ENCODE measurements at regions not wholly inside any gene's neighbourhood (a gene's known extent, or its start where the extent isn't known, plus 50 kb on each side); places are given as distances from the start of the nearest gene placed in this dataset.

DNA sequence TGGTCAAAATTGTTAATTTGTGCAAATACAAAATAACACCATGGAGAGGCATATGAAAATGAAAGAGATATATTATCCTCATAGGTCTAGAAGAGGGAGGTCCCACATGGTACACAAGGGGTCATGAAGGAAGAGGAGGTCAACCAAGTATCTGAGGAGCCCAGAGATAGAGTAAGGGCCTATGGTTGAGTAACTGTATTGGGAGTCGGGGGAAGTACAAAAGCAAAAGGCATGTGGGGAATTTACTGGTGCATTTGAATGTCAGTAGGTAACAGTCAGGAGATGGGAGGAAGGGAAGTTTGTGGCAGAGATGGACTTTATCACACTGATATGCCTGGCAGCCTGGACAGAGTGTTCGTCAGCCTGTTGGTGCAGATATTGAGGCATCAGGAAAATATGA lies 1113.7 kb downstream of the OTOL1 start:
- no peaks in the 10 kb centered on the region for H3K27me3 ChIP-seq (ENCODE audit: control insufficient read depth in 3 of 3, insufficient read depth in 3 of 3, low read length in 2 of 3)

DNA sequence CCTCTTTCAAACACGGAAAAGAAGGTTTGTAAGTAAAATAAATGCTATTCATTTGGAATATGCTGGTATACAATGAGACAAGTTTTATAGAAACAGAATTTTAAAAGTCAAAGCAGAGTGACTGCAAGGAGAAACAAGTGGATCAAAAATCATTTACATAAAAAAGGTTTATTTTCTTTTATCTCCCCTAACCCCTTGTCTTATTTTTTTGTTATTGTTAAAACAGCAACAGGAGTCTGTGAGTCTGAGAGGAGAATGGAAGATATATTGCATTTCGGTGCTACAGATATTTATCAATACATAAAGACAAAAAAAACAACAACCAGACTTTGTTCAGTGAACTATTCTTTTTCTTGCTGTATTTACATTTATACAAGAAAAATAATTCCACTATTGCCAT lies 1116.4 kb downstream of the OTOL1 start:
- 75 to 84% methylated on average over 2 of the region's 2 CpGs for WGBS, 2 donors
- DNase-seq (no peak), ATAC-seq (ENCODE audit: insufficient read depth, low FRiP score) (no peak)
- Histone ChIP-seq H3K27ac (ENCODE audit: low read depth in 1 of 2, low read length in 1 of 2) (no peak overlapping the region), H3K9me3 (ENCODE audit: control insufficient read depth in 4 of 4, insufficient read depth in 3 of 4, low read length in 3 of 4) (peaks cover 0 to 1% (median 0%) of the 10 kb centered on the region in 4 donors), H3K9ac (ENCODE audit: insufficient read depth in 1 of 2, low read length in 2 of 2) (no peak overlapping the region), H3K27me3 (ENCODE audit: control insufficient read depth in 3 of 3, insufficient read depth in 3 of 3, low read length in 2 of 3) (no peaks in the 10 kb centered on the region), H3K4me1 (ENCODE audit: control insufficient read depth in 5 of 5, insufficient read depth in 5 of 5, low read length in 5 of 5) (no peaks in the 10 kb centered on the region), H3K36me3 (ENCODE audit: control insufficient read depth in 4 of 4, insufficient read depth in 4 of 4, low read length in 4 of 4) (no peaks in the 10 kb centered on the region), H3K4me3 (no peak overlapping the region)
- TF ChIP-seq, protein P1, sequence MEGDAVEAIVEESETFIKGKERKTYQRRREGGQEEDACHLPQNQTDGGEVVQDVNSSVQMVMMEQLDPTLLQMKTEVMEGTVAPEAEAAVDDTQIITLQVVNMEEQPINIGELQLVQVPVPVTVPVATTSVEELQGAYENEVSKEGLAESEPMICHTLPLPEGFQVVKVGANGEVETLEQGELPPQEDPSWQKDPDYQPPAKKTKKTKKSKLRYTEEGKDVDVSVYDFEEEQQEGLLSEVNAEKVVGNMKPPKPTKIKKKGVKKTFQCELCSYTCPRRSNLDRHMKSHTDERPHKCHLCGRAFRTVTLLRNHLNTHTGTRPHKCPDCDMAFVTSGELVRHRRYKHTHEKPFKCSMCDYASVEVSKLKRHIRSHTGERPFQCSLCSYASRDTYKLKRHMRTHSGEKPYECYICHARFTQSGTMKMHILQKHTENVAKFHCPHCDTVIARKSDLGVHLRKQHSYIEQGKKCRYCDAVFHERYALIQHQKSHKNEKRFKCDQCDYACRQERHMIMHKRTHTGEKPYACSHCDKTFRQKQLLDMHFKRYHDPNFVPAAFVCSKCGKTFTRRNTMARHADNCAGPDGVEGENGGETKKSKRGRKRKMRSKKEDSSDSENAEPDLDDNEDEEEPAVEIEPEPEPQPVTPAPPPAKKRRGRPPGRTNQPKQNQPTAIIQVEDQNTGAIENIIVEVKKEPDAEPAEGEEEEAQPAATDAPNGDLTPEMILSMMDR (IDR thresholded peaks at IDR 0.05; ENCODE audit: control extremely low read depth, extremely low read depth): no peak

More for the DNA sequence above, 1113.7 kb downstream of the OTOL1 start:
- Histone ChIP-seq H3K36me3 (ENCODE audit: control insufficient read depth in 4 of 4, insufficient read depth in 4 of 4, low read length in 4 of 4) (no peaks in the 10 kb centered on the region), H3K27ac (ENCODE audit: low read depth in 1 of 2, low read length in 1 of 2) (no peak overlapping the region), H3K4me3 (no peak overlapping the region), H3K9me3 (ENCODE audit: control insufficient read depth in 4 of 4, insufficient read depth in 3 of 4, low read length in 3 of 4) (peaks cover 0 to 7% (median 0%) of the 10 kb centered on the region in 4 donors), H3K4me1 (ENCODE audit: control insufficient read depth in 5 of 5, insufficient read depth in 5 of 5, low read length in 5 of 5) (no peaks in the 10 kb centered on the region), H3K9ac (ENCODE audit: insufficient read depth in 1 of 2, low read length in 2 of 2) (no peak overlapping the region)
- DNase-seq (no peak), ATAC-seq (ENCODE audit: insufficient read depth, low FRiP score) (no peak)
- 86% methylated on average over 2 of the region's 2 CpGs for WGBS, 2 donors
- TF ChIP-seq, protein P1 (IDR thresholded peaks at IDR 0.05; ENCODE audit: control extremely low read depth, extremely low read depth): no peak

DNA sequence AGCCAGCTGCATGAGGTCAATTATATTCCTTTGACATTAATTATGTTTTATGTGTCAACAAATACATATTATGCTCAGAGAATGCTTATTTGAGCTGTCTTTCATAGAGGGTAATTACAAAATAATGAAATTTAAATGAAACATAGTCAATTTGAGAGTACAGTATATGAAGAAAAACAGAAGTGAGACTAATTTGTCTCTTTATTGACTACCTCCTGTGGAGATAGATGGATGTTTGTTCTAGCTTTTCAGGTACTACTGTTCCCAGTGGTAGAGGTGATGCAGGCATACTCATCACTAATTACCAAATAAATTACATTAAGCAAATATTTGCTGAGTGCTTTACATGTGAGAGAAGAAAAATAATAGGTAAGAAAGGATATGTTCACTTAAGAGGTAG lies 1129.6 kb downstream of the OTOL1 start:
- TF ChIP-seq, protein P1 (IDR thresholded peaks at IDR 0.05; ENCODE audit: control extremely low read depth, extremely low read depth): no peak
- Histone ChIP-seq H3K27ac (ENCODE audit: low read depth in 1 of 2, low read length in 1 of 2) (no peak overlapping the region), H3K27me3 (ENCODE audit: control insufficient read depth in 3 of 3, insufficient read depth in 3 of 3, low read length in 2 of 3) (no peaks in the 10 kb centered on the region), H3K9ac (ENCODE audit: insufficient read depth in 1 of 2, low read length in 2 of 2) (no peak overlapping the region), H3K36me3 (ENCODE audit: control insufficient read depth in 4 of 4, insufficient read depth in 4 of 4, low read length in 4 of 4) (no peaks in the 10 kb centered on the region), H3K4me1 (ENCODE audit: control insufficient read depth in 5 of 5, insufficient read depth in 5 of 5, low read length in 5 of 5) (no peaks in the 10 kb centered on the region), H3K4me3 (no peak overlapping the region), H3K9me3 (ENCODE audit: control insufficient read depth in 4 of 4, insufficient read depth in 3 of 4, low read length in 3 of 4) (peaks cover 0 to 8% (median 2%) of the 10 kb centered on the region in 4 donors)
- ATAC-seq (ENCODE audit: insufficient read depth, low FRiP score) (no peak), DNase-seq (no peak)

DNA sequence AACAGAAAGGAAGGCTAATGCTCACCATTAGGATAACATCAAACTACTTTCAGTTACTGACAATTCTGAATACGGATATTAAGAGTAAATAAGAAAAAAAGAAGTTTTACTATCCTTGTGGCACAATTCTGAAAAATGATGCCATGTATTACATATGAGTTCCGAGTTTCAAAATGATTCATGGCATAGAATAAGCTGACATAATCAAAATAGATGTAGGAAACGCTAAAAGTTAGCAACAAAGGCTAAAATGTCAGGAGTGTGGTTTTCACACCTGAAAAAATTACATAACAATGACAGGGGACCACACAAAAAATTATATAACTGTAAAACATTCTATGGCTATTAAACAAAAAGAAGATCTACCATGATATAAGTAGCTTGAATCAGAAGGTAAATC lies 1131.9 kb downstream of the OTOL1 start:
- 82 to 83% methylated on average over 3 of the region's 3 CpGs for WGBS, 2 donors
- H3K9me3 ChIP-seq (ENCODE audit: control insufficient read depth in 4 of 4, insufficient read depth in 3 of 4, low read length in 3 of 4): no peaks in the 10 kb centered on the region
- TF ChIP-seq, protein P1 (IDR thresholded peaks at IDR 0.05; ENCODE audit: control extremely low read depth, extremely low read depth): no peak
- H3K9ac ChIP-seq (ENCODE audit: insufficient read depth in 1 of 2, low read length in 2 of 2): no peak overlapping the region
- ATAC-seq (ENCODE audit: insufficient read depth, low FRiP score): no peak
- H3K36me3 ChIP-seq (ENCODE audit: control insufficient read depth in 4 of 4, insufficient read depth in 4 of 4, low read length in 4 of 4): no peaks in the 10 kb centered on the region
- no peak overlapping the region for H3K27ac ChIP-seq (ENCODE audit: low read depth in 1 of 2, low read length in 1 of 2)
- H3K4me1 ChIP-seq (ENCODE audit: control insufficient read depth in 5 of 5, insufficient read depth in 5 of 5, low read length in 5 of 5): no peaks in the 10 kb centered on the region
- no peak overlapping the region for H3K4me3 ChIP-seq
- no peak for DNase-seq
- no peaks in the 10 kb centered on the region for H3K27me3 ChIP-seq (ENCODE audit: control insufficient read depth in 3 of 3, insufficient read depth in 3 of 3, low read length in 2 of 3)
